ENCODE measurements at regions not wholly inside any gene's neighbourhood (a gene's known extent, or its start where the extent isn't known, plus 50 kb on each side); places are given as distances from the start of the nearest gene placed in this dataset.

GRCh38 chr4:10172278-10172921, 55.8 kb upstream of the WDR1 start:
- Histone ChIP-seq H3K27me3 (replicated peaks in 1 of 7) (peaks cover 0 to 16% (median 0%) of the 10 kb centered on the region in 7 donors), H3K4me3 (no peak overlapping the region), H3K36me3 (no peaks in the 10 kb centered on the region), H3K27ac (no peak overlapping the region), H3K9me3 (no peaks in the 10 kb centered on the region), H3K4me1 (no peaks in the 10 kb centered on the region)
- no peak for DNase-seq
- TF ChIP-seq POLR2AphosphoS5 (IDR thresholded peaks at IDR 0.05) (no peak), POLR2A (IDR thresholded peaks at IDR 0.05) (no peak), CTCF (IDR thresholded peaks at IDR 0.05 in 8 of 11, conservative IDR thresholded peaks at IDR 0.05 in 3 of 11) (no peak)
- WGBS, 5 donors = 42 to 72% (median 61%) methylated on average over 12 of the region's 12 CpGs
- intact Hi-C loops (cut with DNase I; ENCODE audit: low total_unique reads) = no loop called here

GRCh38 chr4:10171055-10171454, 54.5 kb upstream of the WDR1 start:
- H3K36me3 ChIP-seq = no peaks in the 10 kb centered on the region
- no peak overlapping the region for H3K4me3 ChIP-seq
- intact Hi-C loops (cut with DNase I; ENCODE audit: low total_unique reads) = no loop called here
- H3K9me3 ChIP-seq = no peaks in the 10 kb centered on the region
- peaks cover 0 to 16% (median 0%) of the 10 kb centered on the region in 7 donors for H3K27me3 ChIP-seq (replicated peaks in 1 of 7)
- 51 to 83% (median 64%) methylated on average over 3 of the region's 3 CpGs for WGBS, 5 donors
- H3K27ac ChIP-seq = no peak overlapping the region
- TF ChIP-seq POLR2AphosphoS5 (IDR thresholded peaks at IDR 0.05) (no peak), CTCF (IDR thresholded peaks at IDR 0.05 in 8 of 11, conservative IDR thresholded peaks at IDR 0.05 in 3 of 11) (no peak), POLR2A (IDR thresholded peaks at IDR 0.05) (no peak)
- H3K4me1 ChIP-seq = no peaks in the 10 kb centered on the region
- DNase-seq = no peak

- Histone ChIP-seq H3K4me3 (no peak overlapping the region), H3K27me3 (replicated peaks in 1 of 7) (peaks cover 0 to 16% (median 0%) of the 10 kb centered on the region in 7 donors), H3K27ac (no peak overlapping the region), H3K36me3 (no peaks in the 10 kb centered on the region), H3K4me1 (peaks cover 0 to 2% (median 0%) of the 10 kb centered on the region in 6 donors), H3K9me3 (no peaks in the 10 kb centered on the region)
- TF ChIP-seq POLR2A (IDR thresholded peaks at IDR 0.05) (no peak), CTCF (IDR thresholded peaks at IDR 0.05 in 8 of 11, conservative IDR thresholded peaks at IDR 0.05 in 3 of 11) (no peak), POLR2AphosphoS5 (IDR thresholded peaks at IDR 0.05) (no peak)
- 87 to 96% (median 90%) methylated on average over 10 of the region's 10 CpGs for WGBS, 5 donors
- intact Hi-C loops (cut with DNase I; ENCODE audit: low total_unique reads) = no loop called here
- no peak for DNase-seq
These were observed 53.3 kb upstream of the WDR1 start for GRCh38 chr4:10169839-10170387.

GRCh38 chr4:10168151-10168550, 51.6 kb upstream of the WDR1 start:
- intact Hi-C loops (cut with DNase I; ENCODE audit: low total_unique reads) = no loop called here
- 50 to 74% (median 55%) methylated on average over 3 of the region's 3 CpGs for WGBS, 5 donors
- Histone ChIP-seq H3K4me3 (no peak overlapping the region), H3K27me3 (replicated peaks in 1 of 7) (peaks cover 0 to 19% (median 0%) of the 10 kb centered on the region in 7 donors), H3K4me1 (peaks cover 0 to 5% (median 0%) of the 10 kb centered on the region in 6 donors), H3K36me3 (no peaks in the 10 kb centered on the region), H3K9me3 (no peaks in the 10 kb centered on the region), H3K27ac (no peak overlapping the region)
- no peak for TF ChIP-seq POLR2AphosphoS5 (IDR thresholded peaks at IDR 0.05)
- no peak for TF ChIP-seq POLR2A (IDR thresholded peaks at IDR 0.05)
- TF ChIP-seq CTCF (IDR thresholded peaks at IDR 0.05 in 8 of 11, conservative IDR thresholded peaks at IDR 0.05 in 3 of 11) = no peak
- no peak for DNase-seq

Data from spleen (tissue), 11 donors.